ENCODE measurements at regions not wholly inside any gene's neighbourhood (a gene's known extent, or its start where the extent isn't known, plus 50 kb on each side); places are given as distances from the start of the nearest gene placed in this dataset.

DNA sequence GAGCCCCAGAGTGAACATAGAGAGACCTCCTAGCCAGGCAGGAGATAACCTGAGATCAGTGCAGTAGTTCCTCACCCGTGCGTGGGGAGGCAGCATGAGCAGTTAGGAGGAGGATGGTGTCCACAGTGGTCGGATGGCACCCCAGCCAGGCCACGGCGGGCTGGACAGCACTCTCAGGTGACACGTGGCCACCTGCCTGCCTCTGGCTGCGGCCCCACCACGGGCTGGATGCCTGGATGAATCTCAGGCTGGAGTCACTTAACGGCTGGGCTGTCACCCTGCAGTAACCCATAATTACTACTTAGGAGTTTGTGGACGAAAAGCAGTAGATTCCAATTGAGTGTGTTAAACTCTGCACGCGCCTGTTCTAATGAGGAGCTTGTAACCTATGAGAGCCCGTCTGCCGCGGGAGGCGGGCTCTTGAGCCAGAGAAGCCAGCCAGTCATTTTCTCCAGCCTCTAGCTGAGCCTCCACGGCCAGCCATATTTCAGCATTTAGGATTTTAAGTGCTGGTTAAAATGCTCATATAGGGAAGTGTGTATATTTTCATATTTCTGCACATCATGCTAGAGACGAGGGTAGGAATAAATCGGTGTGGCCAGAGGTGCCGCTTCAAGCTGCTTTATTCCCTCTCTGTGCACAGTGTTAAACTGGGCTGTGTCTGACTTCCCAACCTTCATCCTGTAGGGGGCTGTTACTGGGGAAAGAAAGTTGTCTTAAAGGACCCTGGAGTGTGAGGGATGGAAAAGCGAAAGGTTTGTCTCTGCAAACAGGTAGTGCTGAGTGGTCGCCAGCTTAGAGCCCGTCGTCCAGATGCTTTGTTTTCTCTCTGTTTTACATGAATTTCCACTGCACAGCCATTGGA is 144.0 kb downstream of the GLI2 start:
- no peaks in the 10 kb centered on the region for H3K36me3 ChIP-seq
- H3K4me3 ChIP-seq, result no peak overlapping the region
- DNase-seq, result no peak
- no peak for TF ChIP-seq POLR2A (IDR thresholded peaks at IDR 0.05)
- no peak for TF ChIP-seq EP300 (IDR thresholded peaks at IDR 0.05; ENCODE audit: low read depth)
- no peak for TF ChIP-seq POLR2AphosphoS5 (IDR thresholded peaks at IDR 0.05)
- TF ChIP-seq, protein P1, sequence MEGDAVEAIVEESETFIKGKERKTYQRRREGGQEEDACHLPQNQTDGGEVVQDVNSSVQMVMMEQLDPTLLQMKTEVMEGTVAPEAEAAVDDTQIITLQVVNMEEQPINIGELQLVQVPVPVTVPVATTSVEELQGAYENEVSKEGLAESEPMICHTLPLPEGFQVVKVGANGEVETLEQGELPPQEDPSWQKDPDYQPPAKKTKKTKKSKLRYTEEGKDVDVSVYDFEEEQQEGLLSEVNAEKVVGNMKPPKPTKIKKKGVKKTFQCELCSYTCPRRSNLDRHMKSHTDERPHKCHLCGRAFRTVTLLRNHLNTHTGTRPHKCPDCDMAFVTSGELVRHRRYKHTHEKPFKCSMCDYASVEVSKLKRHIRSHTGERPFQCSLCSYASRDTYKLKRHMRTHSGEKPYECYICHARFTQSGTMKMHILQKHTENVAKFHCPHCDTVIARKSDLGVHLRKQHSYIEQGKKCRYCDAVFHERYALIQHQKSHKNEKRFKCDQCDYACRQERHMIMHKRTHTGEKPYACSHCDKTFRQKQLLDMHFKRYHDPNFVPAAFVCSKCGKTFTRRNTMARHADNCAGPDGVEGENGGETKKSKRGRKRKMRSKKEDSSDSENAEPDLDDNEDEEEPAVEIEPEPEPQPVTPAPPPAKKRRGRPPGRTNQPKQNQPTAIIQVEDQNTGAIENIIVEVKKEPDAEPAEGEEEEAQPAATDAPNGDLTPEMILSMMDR (IDR thresholded peaks at IDR 0.05), result no peak
- in situ Hi-C loops (cut with MboI; ENCODE audit: low pct_ligation_motif_present in 1 of 4, low pct_unique_long_range_greater_than_20kb in 1 of 4, low sequenced_read_pairs in 3 of 4) (no loop called here), intact Hi-C loops (cut with DNase I; ENCODE audit: low total_unique reads) (no loop called here)
- H3K27ac ChIP-seq, result no peak overlapping the region
- 61 to 68% methylated on average over 8 to 18 of the region's 24 CpGs for WGBS, 2 donors (ENCODE audit: low coverage in 1 of 2)
- no peaks in the 10 kb centered on the region for H3K9me3 ChIP-seq
- H3K4me1 ChIP-seq, result peaks cover 0 to 13% (median under 1%) of the 10 kb centered on the region in 4 donors
- peaks cover 9% of the 10 kb centered on the region for H3K27me3 ChIP-seq

DNA sequence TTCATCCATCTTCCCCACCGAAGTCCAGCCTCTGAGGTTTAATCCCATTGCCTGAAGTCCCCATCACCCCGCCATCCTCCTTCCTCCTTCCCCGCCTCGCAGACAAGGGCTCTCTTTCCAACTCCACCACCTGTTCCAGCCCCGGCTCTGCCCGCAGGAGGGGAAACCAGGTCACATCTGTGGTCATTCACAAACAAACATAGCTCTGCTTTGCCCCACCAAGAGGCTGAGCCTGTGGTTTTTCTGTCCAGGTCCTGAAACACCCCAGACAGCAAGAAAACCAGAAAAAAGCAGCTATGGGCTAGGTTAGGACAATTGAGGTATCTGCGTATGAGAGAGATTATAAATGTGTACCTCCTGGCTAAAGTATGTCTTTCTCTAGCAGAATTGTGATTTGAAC is 144.7 kb downstream of the GLI2 start:
- H3K36me3 ChIP-seq, result no peaks in the 10 kb centered on the region
- H3K4me1 ChIP-seq, result peaks cover 0 to 9% (median under 1%) of the 10 kb centered on the region in 4 donors
- H3K4me3 ChIP-seq, result no peak overlapping the region
- H3K9me3 ChIP-seq, result no peaks in the 10 kb centered on the region
- no peak for TF ChIP-seq POLR2AphosphoS5 (IDR thresholded peaks at IDR 0.05)
- no peak for TF ChIP-seq EP300 (IDR thresholded peaks at IDR 0.05; ENCODE audit: low read depth)
- TF ChIP-seq POLR2A (IDR thresholded peaks at IDR 0.05), result no peak
- TF ChIP-seq, protein P1 (IDR thresholded peaks at IDR 0.05), result no peak
- WGBS, 2 donors (ENCODE audit: low coverage in 1 of 2), result 48% methylated on average over 7 of the region's 7 CpGs; no CpG with 5 or more reads in 1 of the 2 donors
- intact Hi-C loops (cut with DNase I; ENCODE audit: low total_unique reads) (no loop called here), in situ Hi-C loops (cut with MboI; ENCODE audit: low pct_ligation_motif_present in 1 of 4, low pct_unique_long_range_greater_than_20kb in 1 of 4, low sequenced_read_pairs in 3 of 4) (no loop called here)
- peaks cover 9% of the 10 kb centered on the region for H3K27me3 ChIP-seq
- DNase-seq, result no peak
- H3K27ac ChIP-seq, result no peak overlapping the region

DNA sequence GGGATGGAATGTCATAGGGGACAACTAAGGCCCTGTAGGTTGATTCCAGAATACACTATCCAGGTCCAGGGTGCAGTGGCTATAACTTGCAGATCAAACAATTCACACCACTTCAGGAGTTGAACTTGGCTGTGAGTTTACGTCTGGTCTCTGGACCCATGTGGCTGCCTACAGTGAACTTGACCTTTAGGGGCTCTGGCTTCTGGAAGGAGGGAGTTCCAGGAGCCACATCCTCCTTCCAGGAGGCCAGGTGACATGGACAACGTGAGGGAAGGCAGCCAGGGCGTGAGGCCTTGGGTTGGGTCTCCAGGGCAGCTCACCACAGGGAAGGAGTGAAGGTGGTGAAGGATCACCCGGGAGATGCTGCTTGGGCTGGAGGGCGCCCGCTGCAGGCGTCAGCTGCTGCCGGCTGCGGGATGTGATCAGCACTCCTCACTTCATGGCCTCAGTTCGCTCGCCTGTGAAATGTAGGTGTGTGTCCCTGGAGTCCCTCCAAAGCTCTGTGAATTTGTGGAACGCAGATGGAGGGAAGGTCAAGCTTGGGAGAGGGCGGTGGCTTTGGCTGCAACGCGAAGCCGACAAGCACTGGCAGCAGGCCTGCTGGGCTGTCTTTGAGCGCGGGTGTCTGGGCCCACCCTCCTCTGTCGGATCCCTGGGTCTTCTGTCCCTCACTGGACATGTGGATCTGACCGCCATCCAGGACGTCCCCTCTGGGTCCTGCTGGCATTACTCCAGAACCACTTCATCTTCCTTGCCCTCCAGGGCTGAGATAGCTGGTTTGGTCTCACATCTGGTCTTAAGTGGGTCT is 146.5 kb downstream of the GLI2 start:
- intact Hi-C loops (cut with DNase I; ENCODE audit: low total_unique reads) (no loop called here), in situ Hi-C loops (cut with MboI; ENCODE audit: low pct_ligation_motif_present in 1 of 4, low pct_unique_long_range_greater_than_20kb in 1 of 4, low sequenced_read_pairs in 3 of 4) (no loop called here)
- no peaks in the 10 kb centered on the region for H3K36me3 ChIP-seq
- no peaks in the 10 kb centered on the region for H3K9me3 ChIP-seq
- no peak overlapping the region for H3K27ac ChIP-seq
- H3K27me3 ChIP-seq, result peaks cover 9% of the 10 kb centered on the region
- peaks cover 0 to 9% (median under 1%) of the 10 kb centered on the region in 4 donors for H3K4me1 ChIP-seq
- H3K4me3 ChIP-seq, result no peak overlapping the region
- TF ChIP-seq EP300 (IDR thresholded peaks at IDR 0.05; ENCODE audit: low read depth) (no peak), POLR2AphosphoS5 (IDR thresholded peaks at IDR 0.05) (no peak), POLR2A (IDR thresholded peaks at IDR 0.05) (no peak)
- TF ChIP-seq, protein P1 (IDR thresholded peaks at IDR 0.05), result no peak
- WGBS, 2 donors (ENCODE audit: low coverage in 1 of 2), result 60 to 69% methylated on average over 1 to 20 of the region's 21 CpGs
- no peak for DNase-seq
